Prostate gland (tissue), 1 donor: ENCODE measurements at regions not wholly inside any gene's neighbourhood (a gene's known extent, or its start where the extent isn't known, plus 50 kb on each side); places are given as distances from the start of the nearest gene placed in this dataset.

Source experiments
- POLR2A ChIP-seq: fragments of 450-650 bp; IDR thresholded peaks from one replicate; pipeline ENCODE4 v1.6.1; 2016; ENCODE audit warnings: antibody characterized with exemption, mild to moderate bottlenecking
- POLR2AphosphoS5 ChIP-seq: sonication (generic); formaldehyde crosslinking; IDR thresholded peaks from one replicate; pipeline ENCODE4 v1.6.1; 2017; ENCODE audit warnings: antibody characterized with exemption

DNA sequence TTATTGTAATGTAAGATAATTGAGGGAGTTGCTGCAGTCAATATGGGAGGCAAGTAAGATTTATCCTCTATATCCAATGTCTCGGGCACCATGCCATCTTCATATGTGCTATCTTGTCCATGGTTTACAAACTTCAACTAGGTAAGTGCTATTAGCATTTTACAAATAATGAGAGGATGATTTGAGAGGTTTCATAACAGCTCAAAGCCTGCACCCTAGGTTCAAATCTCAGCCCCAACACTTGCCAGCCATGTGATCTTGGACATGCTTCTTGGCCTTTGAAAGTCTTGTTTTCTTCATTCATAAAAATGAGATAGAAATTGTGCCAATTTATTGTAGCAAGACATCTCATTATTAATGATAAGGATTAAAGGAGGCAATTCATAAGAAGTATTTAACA is 108.8 kb downstream of the RND3 start:
- no peak for TF ChIP-seq POLR2AphosphoS5
- TF ChIP-seq POLR2A = no peak
